SK-N-MC (cell line): ENCODE measurements at regions not wholly inside any gene's neighbourhood (a gene's known extent, or its start where the extent isn't known, plus 50 kb on each side); places are given as distances from the start of the nearest gene placed in this dataset.

ENCODE experiments used
- EZH2 ChIP-seq: fragments of 200-600 bp; sonication (generic); IDR thresholded peaks from one replicate; pipeline ENCODE4 v1.6.1; 2017; ENCODE audit warnings: antibody characterized with exemption
- FOXP2 ChIP-seq: optimal IDR thresholded peaks from 2 replicates; pipeline ENCODE3; 2011; ENCODE audit warnings: mild to moderate bottlenecking, moderate library complexity; ENCODE audit not compliant: insufficient read depth; ENCODE audit errors: extremely low read length, control extremely low read depth
- POLR2AphosphoS5 ChIP-seq: IDR thresholded peaks from 2 replicates; pipeline ENCODE4 v1.6.1; 2012; ENCODE audit warnings: mild to moderate bottlenecking, low read depth, low read length, borderline replicate concordance

- no peak for TF ChIP-seq EZH2
- TF ChIP-seq POLR2AphosphoS5, result no peak
- no peak for TF ChIP-seq FOXP2
Measured at GRCh38 chr10:22477334-22478287, 132.3 kb downstream of the SPAG6 start.
